HG02571 (cell line): ENCODE measurements at regions not wholly inside any gene's neighbourhood (a gene's known extent, or its start where the extent isn't known, plus 50 kb on each side); places are given as distances from the start of the nearest gene placed in this dataset.

Source experiments
- ATAC-seq: cut with Tn5 transposase; IDR thresholded peaks from one replicate; pipeline ENCODE4 v1.9.1; 2021; ENCODE audit warnings: mild to moderate bottlenecking, moderate library complexity; ENCODE audit not compliant: unreplicated experiment

- no peak for ATAC-seq
Observed at GRCh38 chr20:7822772-7823171, 117.5 kb downstream of the HAO1 start.

DNA sequence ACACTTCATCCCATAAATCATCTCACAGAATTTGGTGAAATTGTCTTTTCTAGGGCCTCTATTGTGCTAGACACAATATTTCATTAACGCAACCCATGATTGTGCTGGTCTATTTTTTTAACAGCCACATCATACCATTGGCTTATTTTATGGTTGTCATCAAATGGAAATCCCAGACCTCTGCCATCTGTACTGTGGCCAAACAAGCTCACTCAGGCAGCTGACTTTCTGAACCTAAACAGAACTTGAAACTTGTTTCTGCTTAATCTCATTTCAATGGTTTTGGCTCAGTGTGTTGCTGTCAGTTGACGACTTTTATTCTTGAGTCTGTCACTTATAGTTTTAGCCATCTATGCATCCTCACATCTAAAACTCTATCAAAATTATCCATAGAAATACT, 111.8 kb downstream of the HAO1 start:
- ATAC-seq, result no peak

DNA sequence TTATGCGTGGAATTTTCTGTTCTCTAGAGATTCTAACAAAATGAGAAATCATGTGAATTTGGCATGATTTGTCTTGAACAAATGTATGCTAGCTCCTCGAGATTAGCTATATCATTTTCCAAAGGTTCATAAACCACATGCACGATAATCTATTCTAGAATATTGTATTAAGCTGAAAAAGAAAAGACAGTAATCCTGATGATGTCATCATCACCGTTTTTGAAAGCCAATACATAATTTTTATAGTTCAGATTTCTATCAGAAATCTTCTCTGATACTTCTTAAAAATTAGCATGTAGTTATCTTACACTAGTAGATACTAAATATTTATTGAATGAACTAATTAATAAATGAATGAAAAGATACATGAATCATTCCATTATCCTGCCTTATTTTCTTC, 111.2 kb downstream of the HAO1 start:
- no peak for ATAC-seq

- ATAC-seq, result no peak
Observed at GRCh38 chr20:7829776-7830175, 110.5 kb downstream of the HAO1 start.
